ENCODE measurements at regions not wholly inside any gene's neighbourhood (a gene's known extent, or its start where the extent isn't known, plus 50 kb on each side); places are given as distances from the start of the nearest gene placed in this dataset.

DNA sequence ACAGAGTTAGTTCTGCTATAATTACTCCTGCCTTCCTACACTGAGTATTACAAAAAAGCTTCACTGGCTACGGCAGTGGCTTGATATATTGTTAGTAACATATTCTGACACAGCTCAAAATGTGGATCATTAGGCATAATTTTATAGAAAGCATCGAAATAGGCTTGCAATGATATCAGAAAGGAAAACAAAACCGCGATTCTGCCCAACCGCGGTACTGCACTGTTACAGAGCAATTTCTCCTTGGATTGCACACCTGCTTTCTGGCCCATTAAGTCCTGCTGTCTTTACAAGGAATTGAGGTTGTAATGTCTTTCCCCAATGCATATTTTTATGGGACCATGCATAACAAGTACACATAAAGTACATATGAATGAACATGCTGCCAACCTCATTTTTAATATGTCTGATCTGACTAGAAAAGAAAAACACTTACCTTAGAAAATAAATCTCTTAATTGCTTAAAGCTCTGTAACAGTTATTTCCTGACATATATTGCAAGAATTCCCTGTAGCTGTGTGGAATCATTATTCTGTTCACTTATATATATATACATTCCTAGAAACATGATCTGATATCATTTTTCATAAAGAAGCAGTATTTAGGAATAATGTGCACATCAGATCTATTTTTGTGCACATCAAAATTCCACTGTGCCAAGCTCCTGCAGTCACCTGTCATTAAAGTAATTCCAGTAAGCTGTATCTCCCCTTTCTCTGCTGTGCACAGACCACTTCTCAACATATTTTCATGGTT, 763.9 kb downstream of the HACE1 start:
- TF ChIP-seq, protein P1, sequence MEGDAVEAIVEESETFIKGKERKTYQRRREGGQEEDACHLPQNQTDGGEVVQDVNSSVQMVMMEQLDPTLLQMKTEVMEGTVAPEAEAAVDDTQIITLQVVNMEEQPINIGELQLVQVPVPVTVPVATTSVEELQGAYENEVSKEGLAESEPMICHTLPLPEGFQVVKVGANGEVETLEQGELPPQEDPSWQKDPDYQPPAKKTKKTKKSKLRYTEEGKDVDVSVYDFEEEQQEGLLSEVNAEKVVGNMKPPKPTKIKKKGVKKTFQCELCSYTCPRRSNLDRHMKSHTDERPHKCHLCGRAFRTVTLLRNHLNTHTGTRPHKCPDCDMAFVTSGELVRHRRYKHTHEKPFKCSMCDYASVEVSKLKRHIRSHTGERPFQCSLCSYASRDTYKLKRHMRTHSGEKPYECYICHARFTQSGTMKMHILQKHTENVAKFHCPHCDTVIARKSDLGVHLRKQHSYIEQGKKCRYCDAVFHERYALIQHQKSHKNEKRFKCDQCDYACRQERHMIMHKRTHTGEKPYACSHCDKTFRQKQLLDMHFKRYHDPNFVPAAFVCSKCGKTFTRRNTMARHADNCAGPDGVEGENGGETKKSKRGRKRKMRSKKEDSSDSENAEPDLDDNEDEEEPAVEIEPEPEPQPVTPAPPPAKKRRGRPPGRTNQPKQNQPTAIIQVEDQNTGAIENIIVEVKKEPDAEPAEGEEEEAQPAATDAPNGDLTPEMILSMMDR (IDR thresholded peaks at IDR 0.05) = no peak
- TF ChIP-seq POLR2AphosphoS5 (IDR thresholded peaks at IDR 0.05) (no peak), POLR2A (IDR thresholded peaks at IDR 0.05) (no peak), EP300 (IDR thresholded peaks at IDR 0.05) (no peak)
